ENCODE measurements at regions not wholly inside any gene's neighbourhood (a gene's known extent, or its start where the extent isn't known, plus 50 kb on each side); places are given as distances from the start of the nearest gene placed in this dataset.

DNA sequence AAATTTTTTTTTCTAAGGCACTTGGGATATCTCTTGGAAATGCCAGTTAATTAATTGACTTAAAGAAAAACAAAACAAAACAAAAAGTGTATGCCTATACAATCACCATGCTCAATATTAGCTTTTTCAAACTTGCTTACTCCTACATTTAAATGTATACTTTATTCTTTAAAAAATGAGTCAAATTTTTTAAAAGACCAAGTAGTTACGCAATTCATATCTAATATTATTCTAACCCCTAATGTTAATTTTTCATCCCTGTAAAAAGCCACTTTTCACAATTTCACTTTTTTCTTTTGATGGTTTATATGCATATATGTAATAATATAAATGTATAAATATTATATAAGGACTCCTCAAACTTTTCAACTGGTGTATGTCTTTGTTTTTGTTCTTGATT is 211.2 kb downstream of the PRDM9 start:
- Histone ChIP-seq H3K18ac (ENCODE audit: low read depth, low read length) (no peak overlapping the region), H4K91ac (ENCODE audit: insufficient read depth, low read depth, low read length) (no peak overlapping the region), H2AK9ac (replicated peaks; ENCODE audit: low read depth, low read length, poor library complexity) (no peak overlapping the region), H4K20me1 (ENCODE audit: insufficient read depth, low read length) (no peaks in the 10 kb centered on the region), H3K14ac (replicated peaks; ENCODE audit: low read depth, low read length) (no peak overlapping the region), H3K79me1 (ENCODE audit: low read depth in 1 of 2, low read length in 2 of 2) (no peaks in the 10 kb centered on the region), H3K56ac (ENCODE audit: extremely low read depth, insufficient read depth, low read length) (no peak overlapping the region), H4K5ac (ENCODE audit: low read depth, low read length) (no peak overlapping the region), H2AK5ac (ENCODE audit: low read depth, low read length) (no peak overlapping the region), H2BK15ac (ENCODE audit: low read depth, low read length) (no peak overlapping the region), H3K4me2 (ENCODE audit: low read depth, low read length) (no peak overlapping the region), H4K8ac (ENCODE audit: low read depth in 2 of 2, low read length in 2 of 2) (no peak overlapping the region), H3K23ac (ENCODE audit: low read depth, low read length) (no peak overlapping the region), H2BK5ac (ENCODE audit: low read depth, low read length, poor library complexity, severe bottlenecking) (no peak overlapping the region), H2AFZ (replicated peaks; ENCODE audit: low read length, poor library complexity) (no peak overlapping the region), H2BK120ac (ENCODE audit: low read depth, low read length) (no peak overlapping the region), H3K9me1 (ENCODE audit: insufficient read depth, low read length) (no peaks in the 10 kb centered on the region), H3K27ac (ENCODE audit: insufficient read depth, low read length) (no peak overlapping the region), H3K9ac (ENCODE audit: low read depth, low read length) (no peak overlapping the region), H3K4ac (ENCODE audit: low read depth, low read length) (no peak overlapping the region), H3K36me3 (ENCODE audit: control insufficient read depth, insufficient read depth, low read length) (no peaks in the 10 kb centered on the region), H3K27me3 (ENCODE audit: control insufficient read depth, insufficient read depth, low read length) (no peaks in the 10 kb centered on the region), H3K4me1 (ENCODE audit: control insufficient read depth, insufficient read depth, low read length) (no peaks in the 10 kb centered on the region), H3K4me3 (ENCODE audit: insufficient read depth, low read depth, low read length) (no peak overlapping the region), H2BK20ac (ENCODE audit: low read depth, low read length) (no peak overlapping the region), H3K9me3 (ENCODE audit: control insufficient read depth, insufficient read depth, low read length) (no peaks in the 10 kb centered on the region)
- TF ChIP-seq SMC3 (IDR thresholded peaks at IDR 0.05; ENCODE audit: low read depth, low read length), result no peak
- TF ChIP-seq USF2 (IDR thresholded peaks at IDR 0.05; ENCODE audit: low read depth, low read length), result no peak
- TF ChIP-seq MAZ (IDR thresholded peaks at IDR 0.05; ENCODE audit: borderline replicate concordance, low read depth, low read length), result no peak
- TF ChIP-seq, protein P1, sequence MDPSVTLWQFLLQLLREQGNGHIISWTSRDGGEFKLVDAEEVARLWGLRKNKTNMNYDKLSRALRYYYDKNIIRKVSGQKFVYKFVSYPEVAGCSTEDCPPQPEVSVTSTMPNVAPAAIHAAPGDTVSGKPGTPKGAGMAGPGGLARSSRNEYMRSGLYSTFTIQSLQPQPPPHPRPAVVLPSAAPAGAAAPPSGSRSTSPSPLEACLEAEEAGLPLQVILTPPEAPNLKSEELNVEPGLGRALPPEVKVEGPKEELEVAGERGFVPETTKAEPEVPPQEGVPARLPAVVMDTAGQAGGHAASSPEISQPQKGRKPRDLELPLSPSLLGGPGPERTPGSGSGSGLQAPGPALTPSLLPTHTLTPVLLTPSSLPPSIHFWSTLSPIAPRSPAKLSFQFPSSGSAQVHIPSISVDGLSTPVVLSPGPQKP (IDR thresholded peaks at IDR 0.05; ENCODE audit: borderline replicate concordance, low read depth, low read length), result no peak
- TF ChIP-seq MXI1 (IDR thresholded peaks at IDR 0.05; ENCODE audit: borderline replicate concordance, low read depth, low read length), result no peak
- TF ChIP-seq RAD21 (IDR thresholded peaks at IDR 0.05; ENCODE audit: low read length), result no peak
- TF ChIP-seq NFE2L2 (IDR thresholded peaks at IDR 0.05; ENCODE audit: low read depth, low read length), result no peak
- TF ChIP-seq CHD1 (IDR thresholded peaks at IDR 0.05; ENCODE audit: low read depth, low read length), result no peak
- TF ChIP-seq CTCF (conservative IDR thresholded peaks at IDR 0.05; ENCODE audit: low read depth, low read length), result no peak
- TF ChIP-seq MAFK (IDR thresholded peaks at IDR 0.05; ENCODE audit: low read depth, low read length), result no peak
- TF ChIP-seq RCOR1 (IDR thresholded peaks at IDR 0.05; ENCODE audit: insufficient replicate concordance, low read length), result no peak
- TF ChIP-seq POLR2A (IDR thresholded peaks at IDR 0.05; ENCODE audit: low read depth, low read length), result no peak
- no peak for TF ChIP-seq RFX5 (IDR thresholded peaks at IDR 0.05; ENCODE audit: low read depth, low read length)
- TF ChIP-seq BHLHE40 (IDR thresholded peaks at IDR 0.05; ENCODE audit: low read depth, low read length), result no peak
- TF ChIP-seq FOS (IDR thresholded peaks at IDR 0.05; ENCODE audit: low read depth, low read length), result no peak
- TF ChIP-seq CEBPB (IDR thresholded peaks at IDR 0.05; ENCODE audit: low read depth, low read length), result no peak
- intact Hi-C loops (cut with micrococcal nuclease), result no loop called here
- ATAC-seq (ENCODE audit: low read depth), result no peak
- BruUV-seq (replicated peaks), result no TSS peak
- DNase-seq, result no peak
- in situ Hi-C loops (cut with MboI; ENCODE audit: low sequenced_read_pairs), result no loop called here
- no CpG with 5 or more reads among the region's 1 CpG for WGBS, 2 experiments (ENCODE audit: extremely low coverage in 2 of 2, insufficient read length in 1 of 2)
- dilution Hi-C loops (cut with HindIII; ENCODE audit: low sequenced_read_pairs, unreplicated experiment), result no loop called here
- ChIA-PET CTCF (no interaction called here), POLR2A (ENCODE audit: unreplicated experiment) (no interaction called here)

All from IMR-90 (cell line).